ENCODE measurements at regions not wholly inside any gene's neighbourhood (a gene's known extent, or its start where the extent isn't known, plus 50 kb on each side); places are given as distances from the start of the nearest gene placed in this dataset.

- no TSS peak for BruUV-seq (replicated peaks)
- RAD21 ChIA-PET (ENCODE audit: low non-redundant PET in 1 of 2, low total read pairs in 2 of 2, uncharacterized antibody in 2 of 2, unreplicated experiment in 2 of 2), result no interaction called here
- H3K4me1 ChIP-seq (ENCODE audit: control insufficient read depth in 1 of 2, insufficient read depth in 2 of 2, low read length in 2 of 2), result no peaks in the 10 kb centered on the region
These were observed 239.9 kb upstream of the ATP10A start for GRCh38 chr15:26103002-26103404.

More at GRCh38 chr15:26103002-26103404, 239.9 kb upstream of the ATP10A start:
- ATAC-seq (no peak), DNase-seq (ENCODE audit: low read depth, low spot score) (no peak)
- H3K36me3 ChIP-seq (ENCODE audit: control insufficient read depth in 1 of 2, insufficient read depth in 2 of 2, low read length in 2 of 2), result no peaks in the 10 kb centered on the region
- H3K9me2 ChIP-seq (ENCODE audit: insufficient read depth), result no peaks in the 10 kb centered on the region
- H3K4me2 ChIP-seq (ENCODE audit: low read length), result no peak overlapping the region
- TF ChIP-seq SRF (IDR thresholded peaks at IDR 0.05; ENCODE audit: low read depth) (no peak), EZH2phosphoT487 (IDR thresholded peaks at IDR 0.05; ENCODE audit: borderline replicate concordance) (no peak), ZFX (IDR thresholded peaks at IDR 0.05) (no peak), EGR1 (IDR thresholded peaks at IDR 0.05; ENCODE audit: low read depth) (no peak), SP1 (IDR thresholded peaks at IDR 0.05; ENCODE audit: low read depth) (no peak), ELF1 (IDR thresholded peaks at IDR 0.05; ENCODE audit: borderline replicate concordance, low read depth) (no peak), EZH2 (IDR thresholded peaks at IDR 0.05) (no peak), SIN3A (IDR thresholded peaks at IDR 0.05; ENCODE audit: low read depth) (no peak), TCF7L2 (IDR thresholded peaks at IDR 0.05; ENCODE audit: borderline replicate concordance, extremely low read depth, insufficient read depth, insufficient read length) (no peak), CEBPB (IDR thresholded peaks at IDR 0.05; ENCODE audit: low read depth) (no peak), REST (IDR thresholded peaks at IDR 0.05; ENCODE audit: low read depth) (no peak), RAD21 (IDR thresholded peaks at IDR 0.05; ENCODE audit: low read depth) (no peak)
- H3K79me2 ChIP-seq (ENCODE audit: insufficient read depth, low read length), result no peaks in the 10 kb centered on the region
- H3K4me3 ChIP-seq (replicated peaks in 1 of 2; ENCODE audit: low read depth in 1 of 2, low read length in 2 of 2), result no peak overlapping the region
- H4K20me1 ChIP-seq (ENCODE audit: insufficient read depth), result no peaks in the 10 kb centered on the region
- peaks cover 0 to 46% of the 10 kb centered on the region in 2 experiments; a peak in 2 of 4 replicates for H3K9me3 ChIP-seq (ENCODE audit: control insufficient read depth in 1 of 2, insufficient read depth in 1 of 2, low read depth in 1 of 2, low read length in 2 of 2)
- no peak overlapping the region for H2AFZ ChIP-seq (ENCODE audit: low read depth, low read length, poor library complexity, severe bottlenecking)
- CTCF ChIA-PET, result no interaction called here
- POLR2A ChIA-PET, result no interaction called here
- H3K27me3 ChIP-seq (ENCODE audit: insufficient read depth, low read length), result no peaks in the 10 kb centered on the region
- intact Hi-C loops (cut with micrococcal nuclease), result no loop called here
- H3K9ac ChIP-seq (ENCODE audit: low read length), result no peak overlapping the region
- H3K27ac ChIP-seq (ENCODE audit: low read depth, low read length), result no peak overlapping the region
